ENCODE measurements at regions not wholly inside any gene's neighbourhood (a gene's known extent, or its start where the extent isn't known, plus 50 kb on each side); places are given as distances from the start of the nearest gene placed in this dataset.

DNA sequence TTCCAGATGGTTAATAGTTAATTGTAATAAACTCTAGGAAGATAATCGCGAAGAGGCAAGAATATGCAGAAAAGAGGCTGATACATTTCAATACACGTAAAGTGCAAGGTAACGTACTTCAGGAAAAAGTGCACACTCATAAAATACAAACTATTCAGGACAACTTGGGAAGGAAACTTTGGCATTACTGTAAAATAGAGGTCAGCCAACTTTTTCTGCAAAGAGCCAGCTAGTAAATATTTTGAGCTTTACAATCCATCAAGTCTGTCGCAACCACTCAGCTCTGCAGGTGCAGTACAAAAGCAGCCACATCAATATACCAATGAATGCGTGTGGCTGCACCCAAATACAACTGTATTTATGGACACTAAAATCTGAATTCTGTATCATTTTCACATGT is 51.6 kb upstream of the THUMPD3 start:
- H3K4me2 ChIP-seq (ENCODE audit: low read depth, low read length) = no peak overlapping the region
- H3K18ac ChIP-seq (ENCODE audit: low read depth, low read length) = no peak overlapping the region
- H3K4me3 ChIP-seq (ENCODE audit: insufficient read depth, low read depth, low read length) = no peak overlapping the region
- WGBS, 2 experiments (ENCODE audit: extremely low coverage in 2 of 2, insufficient read length in 1 of 2) = 80% methylated on average over 1 of the region's 6 CpGs; no CpG with 5 or more reads in 1 of the 2 experiments
- no peaks in the 10 kb centered on the region for H3K36me3 ChIP-seq (ENCODE audit: control insufficient read depth, insufficient read depth, low read length)
- BruUV-seq (replicated peaks) = no TSS peak
- no peak overlapping the region for H4K5ac ChIP-seq (ENCODE audit: low read depth, low read length)
- intact Hi-C loops (cut with micrococcal nuclease) (no loop called here), dilution Hi-C loops (cut with HindIII; ENCODE audit: low sequenced_read_pairs, unreplicated experiment) (no loop called here), in situ Hi-C loops (cut with MboI; ENCODE audit: low sequenced_read_pairs) (loop anchor here (25.0 kb wide), 1 partner anchor 524 kb away; no protein-coding TSS in a partner anchor)
- H3K14ac ChIP-seq (replicated peaks; ENCODE audit: low read depth, low read length) = no peak overlapping the region
- H3K4ac ChIP-seq (ENCODE audit: low read depth, low read length) = no peak overlapping the region
- no peak overlapping the region for H2BK20ac ChIP-seq (ENCODE audit: low read depth, low read length)
- ATAC-seq (ENCODE audit: low read depth) = no peak
- no peak for TF ChIP-seq MAFK (IDR thresholded peaks at IDR 0.05; ENCODE audit: low read depth, low read length)
- TF ChIP-seq RAD21 (IDR thresholded peaks at IDR 0.05; ENCODE audit: low read length) = no peak
- no peak for TF ChIP-seq CHD1 (IDR thresholded peaks at IDR 0.05; ENCODE audit: low read depth, low read length)
- no peak for TF ChIP-seq CEBPB (IDR thresholded peaks at IDR 0.05; ENCODE audit: low read depth, low read length)
- TF ChIP-seq, protein P1, sequence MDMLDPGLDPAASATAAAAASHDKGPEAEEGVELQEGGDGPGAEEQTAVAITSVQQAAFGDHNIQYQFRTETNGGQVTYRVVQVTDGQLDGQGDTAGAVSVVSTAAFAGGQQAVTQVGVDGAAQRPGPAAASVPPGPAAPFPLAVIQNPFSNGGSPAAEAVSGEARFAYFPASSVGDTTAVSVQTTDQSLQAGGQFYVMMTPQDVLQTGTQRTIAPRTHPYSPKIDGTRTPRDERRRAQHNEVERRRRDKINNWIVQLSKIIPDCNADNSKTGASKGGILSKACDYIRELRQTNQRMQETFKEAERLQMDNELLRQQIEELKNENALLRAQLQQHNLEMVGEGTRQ (IDR thresholded peaks at IDR 0.05; ENCODE audit: low read depth, low read length) = no peak
- TF ChIP-seq, protein P2, sequence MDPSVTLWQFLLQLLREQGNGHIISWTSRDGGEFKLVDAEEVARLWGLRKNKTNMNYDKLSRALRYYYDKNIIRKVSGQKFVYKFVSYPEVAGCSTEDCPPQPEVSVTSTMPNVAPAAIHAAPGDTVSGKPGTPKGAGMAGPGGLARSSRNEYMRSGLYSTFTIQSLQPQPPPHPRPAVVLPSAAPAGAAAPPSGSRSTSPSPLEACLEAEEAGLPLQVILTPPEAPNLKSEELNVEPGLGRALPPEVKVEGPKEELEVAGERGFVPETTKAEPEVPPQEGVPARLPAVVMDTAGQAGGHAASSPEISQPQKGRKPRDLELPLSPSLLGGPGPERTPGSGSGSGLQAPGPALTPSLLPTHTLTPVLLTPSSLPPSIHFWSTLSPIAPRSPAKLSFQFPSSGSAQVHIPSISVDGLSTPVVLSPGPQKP (IDR thresholded peaks at IDR 0.05; ENCODE audit: borderline replicate concordance, low read depth, low read length) = no peak
- TF ChIP-seq BHLHE40 (IDR thresholded peaks at IDR 0.05; ENCODE audit: low read depth, low read length) = no peak
- no peak for TF ChIP-seq POLR2A (IDR thresholded peaks at IDR 0.05; ENCODE audit: low read depth, low read length)
- TF ChIP-seq SMC3 (IDR thresholded peaks at IDR 0.05; ENCODE audit: low read depth, low read length) = no peak
- TF ChIP-seq MAZ (IDR thresholded peaks at IDR 0.05; ENCODE audit: borderline replicate concordance, low read depth, low read length) = no peak
- H4K8ac ChIP-seq (ENCODE audit: low read depth in 2 of 2, low read length in 2 of 2) = no peak overlapping the region
- no peak overlapping the region for H3K27ac ChIP-seq (ENCODE audit: insufficient read depth, low read length)
- no peak overlapping the region for H3K23ac ChIP-seq (ENCODE audit: low read depth, low read length)
- no peaks in the 10 kb centered on the region for H3K79me1 ChIP-seq (ENCODE audit: low read depth in 1 of 2, low read length in 2 of 2)
- POLR2A ChIA-PET (ENCODE audit: unreplicated experiment) = no interaction called here
- DNase-seq = no peak
- H3K56ac ChIP-seq (ENCODE audit: extremely low read depth, insufficient read depth, low read length) = no peak overlapping the region
- no peak overlapping the region for H4K91ac ChIP-seq (ENCODE audit: insufficient read depth, low read depth, low read length)
- H3K9me1 ChIP-seq (ENCODE audit: insufficient read depth, low read length) = no peaks in the 10 kb centered on the region; the same call in 1 of the 2 replicates
- H2BK15ac ChIP-seq (ENCODE audit: low read depth, low read length) = no peak overlapping the region
- H3K9me3 ChIP-seq (ENCODE audit: control insufficient read depth, insufficient read depth, low read length) = no peaks in the 10 kb centered on the region
- no peak overlapping the region for H2AFZ ChIP-seq (replicated peaks; ENCODE audit: low read length, poor library complexity)
- no peaks in the 10 kb centered on the region; the same call in 1 of the 2 replicates for H3K27me3 ChIP-seq (ENCODE audit: control insufficient read depth, insufficient read depth, low read length)
- CTCF ChIA-PET = interaction anchor here (0.6 kb wide), 1 partner anchor 549 kb away, joined by 3 read pairs; no protein-coding TSS in a partner anchor
- H2AK9ac ChIP-seq (replicated peaks; ENCODE audit: low read depth, low read length, poor library complexity) = no peak overlapping the region
- H2BK120ac ChIP-seq (ENCODE audit: low read depth, low read length) = no peak overlapping the region
- H3K9ac ChIP-seq (ENCODE audit: low read depth, low read length) = no peak overlapping the region
- H2AK5ac ChIP-seq (ENCODE audit: low read depth, low read length) = no peak overlapping the region
- no peaks in the 10 kb centered on the region for H3K4me1 ChIP-seq (ENCODE audit: control insufficient read depth, insufficient read depth, low read length)
- no peaks in the 10 kb centered on the region for H4K20me1 ChIP-seq (ENCODE audit: insufficient read depth, low read length)
- no peak overlapping the region for H2BK5ac ChIP-seq (ENCODE audit: low read depth, low read length, poor library complexity, severe bottlenecking)
